ENCODE measurements at regions not wholly inside any gene's neighbourhood (a gene's known extent, or its start where the extent isn't known, plus 50 kb on each side); places are given as distances from the start of the nearest gene placed in this dataset.

GRCh38 chrX:28278251-28278650, 297.0 kb upstream of the DCAF8L1 start:
- TF ChIP-seq CTCF (IDR thresholded peaks at IDR 0.05) (no peak), POLR2A (IDR thresholded peaks at IDR 0.05) (no peak)
